Stimulated activated CD8-positive, alpha-beta memory T cell treated with anti-CD3 and anti-CD28 coated beads, Interleukin-4, amount 100 ng/mL, for 1 hour (primary cell): ENCODE measurements at regions not wholly inside any gene's neighbourhood (a gene's known extent, or its start where the extent isn't known, plus 50 kb on each side); places are given as distances from the start of the nearest gene placed in this dataset.

ENCODE experiments used
- DNase-seq, 2 donors: peaks; one replicate each; pipeline ENCODE4 v3.0.0-alpha.2; 2020; ENCODE audit warnings: low read depth in 2 of 2, low spot score in 1 of 2

DNA sequence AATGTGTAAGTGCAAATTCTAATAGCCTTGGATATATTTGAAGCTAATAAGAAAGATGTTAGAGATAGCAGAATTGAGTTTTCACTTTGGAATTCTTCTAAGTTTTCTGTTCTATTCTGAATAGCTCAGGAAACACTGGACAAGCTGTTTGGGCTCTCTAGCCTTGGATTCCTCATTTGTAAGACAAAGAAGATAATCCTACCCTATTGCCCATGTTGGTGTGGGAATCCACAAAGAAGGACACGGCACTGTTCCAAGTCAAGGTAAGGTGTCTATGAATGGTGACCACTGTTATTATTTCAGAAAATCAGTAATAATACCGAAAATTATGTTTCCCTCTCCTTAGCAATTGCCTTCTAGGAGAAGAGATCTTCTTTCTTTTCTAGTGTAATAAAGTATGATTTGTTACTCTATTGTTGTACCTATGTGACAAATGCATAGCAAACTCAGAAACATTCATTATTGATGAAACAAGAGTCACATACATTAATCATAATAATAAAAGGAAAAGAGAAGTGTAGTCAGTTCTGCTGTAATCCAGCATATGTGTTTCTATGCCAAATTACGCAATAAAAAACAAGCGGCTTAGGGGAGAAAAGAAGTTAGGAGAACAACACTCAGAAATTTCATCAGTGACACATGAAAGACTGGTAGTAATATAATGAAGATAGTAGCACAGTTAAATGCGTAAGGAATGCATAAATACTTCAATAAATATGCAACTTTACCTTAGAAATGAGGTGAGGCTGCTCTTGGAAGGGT is 1012.3 kb upstream of the PHF14 start:
- no peak for DNase-seq

DNA sequence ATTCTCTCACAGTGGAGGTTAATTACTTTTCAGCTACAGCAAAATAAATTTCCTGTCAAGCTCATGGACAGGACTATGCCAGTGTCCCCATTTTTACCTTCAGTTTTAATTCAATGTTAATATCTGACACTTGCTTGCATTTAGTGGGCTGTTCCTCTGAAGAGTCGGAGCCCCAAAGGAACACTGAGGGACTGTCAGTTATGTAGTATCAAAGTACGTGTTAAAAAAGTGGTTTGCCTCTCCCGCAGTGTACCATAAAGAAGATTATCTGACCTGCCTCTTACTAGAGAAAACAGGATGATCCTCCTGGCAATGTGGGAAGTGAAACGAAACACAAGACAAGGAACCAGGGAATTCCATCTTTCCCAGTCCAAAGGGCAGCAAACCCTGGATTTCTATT is 1010.9 kb upstream of the PHF14 start:
- no peak for DNase-seq

DNA sequence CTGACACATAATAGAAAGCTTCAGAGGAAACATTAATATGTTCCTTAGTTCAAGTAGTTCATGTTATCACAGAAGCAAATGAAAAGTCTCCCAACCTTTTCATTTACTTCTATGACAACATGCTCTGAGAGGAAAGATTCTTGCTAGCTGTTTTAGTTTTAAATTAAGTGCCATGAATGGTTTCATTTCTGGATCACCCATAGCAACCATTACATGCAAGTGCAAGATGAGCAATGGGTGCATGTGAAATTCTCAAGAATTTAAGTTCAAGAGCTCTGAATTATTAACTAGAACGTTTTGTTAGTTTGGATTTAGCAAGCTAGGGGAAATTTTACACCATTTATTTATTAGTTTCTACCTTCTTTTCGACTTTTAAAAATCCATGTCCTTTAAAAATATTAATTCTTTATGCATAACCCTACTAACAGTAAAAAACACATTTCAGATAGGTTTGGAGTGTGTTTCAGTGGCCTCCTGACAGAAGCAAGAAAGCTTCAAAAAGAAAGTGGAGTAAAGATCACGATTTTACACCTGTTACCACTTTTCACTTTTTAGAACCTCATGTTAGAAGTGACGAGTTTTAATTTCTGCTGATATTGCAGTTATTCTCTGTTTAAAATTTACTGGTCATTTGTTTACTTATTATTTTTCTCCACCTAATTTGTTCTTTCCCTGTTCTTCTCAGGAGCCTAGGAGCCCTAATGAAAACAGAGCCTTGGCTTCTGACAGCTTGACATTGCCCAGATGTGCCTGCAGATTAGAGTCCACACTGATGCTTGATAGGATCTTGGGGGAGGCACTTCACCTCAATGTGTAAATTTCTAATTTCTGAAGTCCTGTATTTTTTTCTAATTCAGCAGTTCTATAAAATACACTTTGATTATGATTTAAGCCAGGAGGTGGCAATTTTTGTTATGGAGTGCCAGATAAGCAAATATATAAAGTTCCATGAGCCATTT is 995.3 kb upstream of the PHF14 start:
- no peak for DNase-seq

GRCh38 chr7:9981742-9982349 is 991.8 kb upstream of the PHF14 start:
- no peak for DNase-seq

GRCh38 chr7:9983048-9983447 is 990.6 kb upstream of the PHF14 start:
- no peak for DNase-seq

DNA sequence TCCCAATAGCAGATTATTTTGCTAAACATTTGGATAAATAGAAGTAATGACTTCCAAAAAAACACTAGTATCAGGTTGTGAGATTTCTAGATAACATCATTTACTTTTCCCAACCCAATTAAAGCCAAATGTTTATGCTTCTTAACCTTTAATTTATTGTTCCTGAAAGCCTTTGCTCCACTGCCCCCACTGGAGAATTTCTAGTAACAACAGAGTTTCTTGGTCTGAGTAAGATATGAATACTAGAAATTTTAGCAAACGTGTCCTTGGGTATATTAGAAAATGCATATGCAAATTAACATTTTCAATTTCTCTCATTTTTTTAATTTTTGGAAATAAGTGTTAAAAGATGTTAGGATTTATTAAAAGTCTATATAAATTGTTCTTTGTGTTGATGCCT is 958.0 kb upstream of the PHF14 start:
- DNase-seq = no peak

- no peak for DNase-seq
Measured at GRCh38 chr7:10022480-10022879, 951.2 kb upstream of the PHF14 start.

DNA sequence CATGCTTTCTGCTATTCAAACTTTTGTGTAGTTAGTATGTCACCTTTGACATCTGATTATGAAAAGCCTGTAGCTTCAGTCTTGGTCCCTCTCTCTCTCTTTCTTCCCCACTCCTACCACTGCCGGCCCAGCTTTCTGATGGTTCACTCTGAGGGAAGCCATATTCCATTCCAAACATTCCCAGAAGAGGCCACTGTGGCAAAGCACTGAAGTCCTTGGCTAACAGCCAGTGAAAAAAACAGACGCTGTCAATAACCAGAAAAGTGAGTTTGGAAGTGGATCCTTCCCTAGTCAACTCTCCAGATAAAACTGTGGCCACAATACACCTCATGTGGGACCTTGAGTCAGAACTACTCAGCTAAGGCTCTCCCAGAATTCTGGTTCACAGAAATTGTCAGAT is 950.7 kb upstream of the PHF14 start:
- no peak for DNase-seq

- no peak for DNase-seq
Measured at GRCh38 chr7:10034843-10035556, 938.7 kb upstream of the PHF14 start.

DNA sequence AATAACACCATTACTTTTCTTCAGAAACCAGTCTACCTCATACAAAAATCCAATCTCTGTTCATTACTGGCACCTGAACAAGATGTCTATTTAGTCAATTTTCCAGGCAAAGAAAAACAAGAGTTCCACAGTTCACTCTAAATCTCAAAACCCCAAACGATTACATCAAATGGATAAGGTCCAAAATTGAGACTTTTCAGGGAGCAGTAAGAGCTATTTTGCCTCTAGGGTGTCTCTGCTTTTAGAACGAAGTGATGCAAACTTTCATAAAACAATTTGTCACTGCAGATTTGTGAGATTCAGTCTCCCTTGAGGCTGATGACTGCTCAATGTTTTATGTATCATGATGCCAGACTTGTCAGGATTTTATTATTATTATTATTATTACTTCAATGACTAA is 937.0 kb upstream of the PHF14 start:
- DNase-seq = no peak

- no peak for DNase-seq
Measured at GRCh38 chr7:10038351-10038750, 935.3 kb upstream of the PHF14 start.

- no peak for DNase-seq
Measured at GRCh38 chr7:10040674-10041073, 933.0 kb upstream of the PHF14 start.

DNA sequence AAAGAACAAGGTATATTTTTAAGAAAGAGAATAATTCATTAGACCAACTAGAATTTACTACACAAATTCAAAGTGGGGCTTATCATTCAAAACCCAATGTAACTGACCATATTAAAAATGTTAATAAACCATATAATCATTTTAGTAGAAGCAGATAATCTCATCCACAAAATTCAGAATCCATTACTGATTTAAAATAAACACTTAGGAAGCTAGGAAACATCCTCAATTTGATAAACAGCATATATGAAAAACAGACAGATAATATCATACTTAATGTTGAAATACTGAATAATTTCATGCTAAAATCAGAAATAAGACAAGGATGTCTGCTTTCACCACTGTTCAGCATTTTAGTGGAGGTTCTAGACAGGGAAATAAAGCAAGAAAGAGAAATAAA is 902.8 kb upstream of the PHF14 start:
- no peak for DNase-seq

DNA sequence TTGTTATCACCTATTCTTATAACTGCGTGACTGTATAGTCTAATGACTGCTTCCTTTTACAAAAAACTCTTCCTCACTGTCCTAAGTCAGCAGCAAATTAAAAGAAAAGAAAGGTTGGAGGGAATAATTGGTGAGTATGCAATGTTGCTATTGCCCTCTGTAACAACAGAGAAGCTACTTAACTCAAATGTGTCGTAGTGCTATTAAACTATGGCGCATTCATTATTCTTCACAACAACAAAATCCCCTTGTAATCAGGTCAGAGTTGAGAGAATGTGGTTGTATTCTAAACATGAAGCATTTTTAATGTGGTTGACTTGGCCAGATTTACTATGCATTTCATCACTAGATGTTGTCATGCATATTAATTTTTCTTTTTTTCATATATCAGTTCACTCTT is 897.8 kb upstream of the PHF14 start:
- no peak for DNase-seq

DNA sequence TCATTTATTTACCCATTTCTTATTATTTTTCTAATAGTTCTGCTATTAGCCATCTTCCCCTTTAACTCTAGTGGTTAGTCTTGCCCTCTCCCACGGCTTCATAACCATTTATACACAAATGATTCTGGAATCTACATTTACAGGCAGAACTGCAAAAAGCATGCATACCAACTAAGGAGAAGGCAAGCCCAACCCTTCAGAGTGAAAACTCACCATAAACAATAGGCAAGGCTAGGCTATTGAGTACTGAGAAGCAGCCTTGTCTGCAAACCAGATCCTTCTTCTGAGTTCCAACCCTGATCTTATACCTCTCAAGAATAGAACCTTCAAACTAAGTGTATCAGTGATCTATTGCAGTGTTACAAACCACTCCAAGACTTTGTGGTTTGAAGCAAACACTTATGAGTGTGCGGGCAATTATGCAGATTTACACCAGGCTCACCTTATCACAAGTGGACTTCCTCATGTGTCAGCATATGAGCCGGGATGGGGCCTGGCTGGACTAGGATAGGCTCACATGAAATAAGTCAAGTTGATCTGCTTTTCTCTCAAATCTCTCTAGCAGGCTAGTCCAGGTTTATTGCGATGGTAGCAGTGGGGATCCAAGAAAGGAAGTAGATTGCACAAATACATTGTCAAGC is 896.9 kb upstream of the PHF14 start:
- no peak for DNase-seq

DNA sequence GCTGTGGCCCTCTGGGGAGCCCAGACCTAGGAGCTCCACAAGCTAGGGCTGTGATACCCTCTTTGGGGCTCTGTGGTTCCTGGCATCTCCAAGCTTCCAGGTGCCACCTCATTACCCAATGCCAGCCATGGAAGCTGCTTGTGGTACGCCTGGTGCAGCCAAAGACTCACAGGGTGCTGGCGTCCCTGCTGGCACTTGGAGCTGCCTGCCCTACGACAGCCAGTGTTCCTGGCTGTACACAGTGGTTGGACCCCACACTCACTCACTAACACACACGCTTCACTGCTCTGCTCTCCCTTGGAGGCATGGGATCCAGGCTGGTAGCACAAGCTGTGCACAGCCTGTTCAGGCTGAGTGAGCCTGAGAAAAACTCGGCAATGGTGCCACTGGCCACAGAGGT is 894.1 kb upstream of the PHF14 start:
- no peak for DNase-seq

GRCh38 chr7:10082896-10083295 is 890.8 kb upstream of the PHF14 start:
- no peak for DNase-seq

DNA sequence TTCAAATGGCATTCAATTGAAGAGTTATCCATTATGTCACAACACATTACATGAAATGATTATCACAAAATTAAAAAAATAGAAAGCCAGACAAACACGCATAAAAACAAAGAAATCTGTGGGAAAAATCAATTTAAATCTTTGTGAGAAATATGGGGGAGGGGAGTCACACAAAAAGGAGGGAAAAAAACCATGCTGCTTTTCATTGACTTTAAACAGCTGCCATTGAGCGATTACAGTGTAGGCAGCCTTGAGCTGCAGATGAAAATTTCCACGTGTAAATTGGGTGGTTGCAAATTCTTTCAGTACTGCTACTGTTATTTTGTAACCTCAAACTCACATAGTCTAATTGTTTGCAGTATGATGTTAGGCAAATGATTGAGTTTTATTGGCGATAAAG is 889.9 kb upstream of the PHF14 start:
- DNase-seq = no peak

- no peak for DNase-seq
Measured at GRCh38 chr7:10085231-10085630, 888.4 kb upstream of the PHF14 start.

- no peak for DNase-seq
Measured at GRCh38 chr7:10100572-10100971, 873.1 kb upstream of the PHF14 start.

- no peak for DNase-seq
Measured at GRCh38 chr7:10101351-10101750, 872.3 kb upstream of the PHF14 start.
